Stimulated activated naive CD4-positive, alpha-beta T cell (primary cell): ENCODE measurements at regions not wholly inside any gene's neighbourhood (a gene's known extent, or its start where the extent isn't known, plus 50 kb on each side); places are given as distances from the start of the nearest gene placed in this dataset.
"Not testable (repeated sequence)": the region's sequence is repeated elsewhere in the genome, so short reads cannot be mapped to it uniquely, and the experiment has no call there.

Source experiments
- DNase-seq, 6 experiments: peaks; one replicate each; lab custom pipeline; 2025; lab: John Stamatoyannopoulos, UW

DNA sequence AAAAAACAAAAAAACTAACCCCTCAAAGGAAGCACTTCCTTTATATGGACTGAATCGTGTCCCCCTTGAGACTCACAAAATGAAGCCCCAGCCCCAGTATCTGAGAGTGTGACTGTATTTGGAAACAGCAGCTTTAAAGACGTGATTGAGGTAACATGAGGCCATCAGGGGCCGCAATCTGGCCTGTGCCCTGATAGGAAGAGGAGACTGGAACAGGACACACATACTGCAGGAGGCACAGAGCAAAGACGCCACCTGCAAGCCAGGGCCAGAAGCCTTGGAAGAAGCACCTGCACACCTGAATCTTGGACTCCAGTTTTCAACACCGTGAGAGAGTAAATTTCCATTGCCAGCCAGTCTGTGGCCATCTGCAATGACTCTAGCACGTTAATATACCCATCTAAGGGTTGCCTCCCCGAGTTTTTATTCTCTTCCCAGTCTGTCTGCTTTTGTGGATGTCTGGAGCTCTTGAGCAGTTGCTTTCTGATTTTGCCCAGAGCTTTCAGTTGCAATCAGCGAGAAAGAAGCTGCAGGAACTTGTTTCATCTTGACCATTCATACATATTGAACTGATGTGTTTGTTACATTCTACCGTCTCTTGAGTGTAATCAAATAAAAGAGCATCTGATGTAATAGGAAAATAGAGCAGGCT is 775.8 kb upstream of the TPTE start:
- DNase-seq = not testable (repeated sequence)

DNA sequence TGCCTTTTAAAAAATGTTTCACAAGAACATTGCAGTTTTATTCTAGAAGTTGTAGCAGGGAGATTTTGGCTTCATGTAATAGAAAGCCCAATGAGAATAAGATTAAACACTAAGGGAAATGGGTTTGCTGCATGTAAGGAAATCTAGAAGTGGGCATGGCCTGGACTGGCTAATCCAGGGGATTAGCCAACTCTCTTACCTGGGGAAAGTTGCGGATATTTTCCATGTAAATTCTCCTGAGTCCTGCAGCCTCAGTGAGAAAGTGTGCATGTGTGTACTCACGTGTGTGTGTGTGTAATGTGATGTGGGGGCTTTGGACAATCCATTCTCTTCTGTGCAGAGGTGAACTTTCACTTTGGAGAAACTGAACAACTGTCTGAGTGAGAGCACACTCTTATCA is 775.1 kb upstream of the TPTE start:
- not testable (repeated sequence) for DNase-seq

DNA sequence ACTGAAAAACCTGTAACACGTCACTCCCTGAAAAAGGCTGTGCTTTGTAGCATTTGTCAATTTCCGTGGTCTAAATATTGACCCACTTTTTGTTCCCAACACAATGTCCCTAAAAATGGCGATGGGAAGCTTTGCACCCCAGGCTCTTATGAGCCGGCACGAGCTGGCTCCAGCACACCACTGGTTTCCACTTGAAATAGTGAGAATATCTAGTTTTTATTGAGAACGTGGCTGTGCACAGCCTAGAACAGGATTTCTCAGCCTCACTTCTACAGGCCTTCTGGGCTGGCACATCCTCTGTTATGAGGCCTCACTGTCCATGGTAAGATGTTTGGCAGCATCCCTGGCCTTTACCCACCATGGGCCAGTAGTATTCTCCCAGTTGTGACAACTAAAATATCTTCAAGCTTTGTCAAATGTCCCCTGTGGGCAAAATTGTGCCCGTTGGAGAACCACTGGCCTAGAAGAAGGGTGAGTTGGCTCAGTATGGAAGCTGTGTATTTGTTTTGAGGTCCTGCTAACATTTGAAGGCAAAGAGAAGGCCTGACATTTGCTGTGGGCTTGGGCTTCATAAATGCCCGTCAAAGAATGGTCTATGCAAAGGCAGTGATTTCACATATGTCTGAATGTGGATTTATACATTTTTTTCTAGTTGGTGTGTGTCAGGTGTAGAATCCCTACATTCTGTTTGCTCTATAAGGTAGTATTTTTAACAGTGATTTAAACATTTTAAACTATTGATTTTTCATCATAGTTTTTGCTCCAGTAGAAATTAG is 774.4 kb upstream of the TPTE start:
- not testable (repeated sequence) for DNase-seq

DNA sequence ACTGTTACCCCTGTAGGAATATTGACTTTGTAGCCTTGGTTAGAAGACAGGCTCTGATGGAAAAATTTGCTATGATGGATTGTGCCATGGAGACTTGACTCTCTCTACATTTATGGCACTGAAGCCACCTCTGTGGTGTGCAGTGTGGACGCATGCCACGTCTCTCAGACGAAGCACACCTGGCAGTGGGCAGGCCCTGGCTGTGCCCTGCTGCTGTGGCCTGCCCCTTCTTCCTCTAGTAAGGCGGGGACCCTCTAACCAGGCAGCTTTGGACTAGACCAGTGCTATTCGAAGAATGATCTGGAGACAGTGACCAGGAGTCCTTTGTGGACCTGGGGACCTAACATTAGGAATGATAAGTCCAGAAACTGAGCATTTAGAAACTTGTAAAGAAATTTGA is 773.5 kb upstream of the TPTE start:
- not testable (repeated sequence) for DNase-seq

DNA sequence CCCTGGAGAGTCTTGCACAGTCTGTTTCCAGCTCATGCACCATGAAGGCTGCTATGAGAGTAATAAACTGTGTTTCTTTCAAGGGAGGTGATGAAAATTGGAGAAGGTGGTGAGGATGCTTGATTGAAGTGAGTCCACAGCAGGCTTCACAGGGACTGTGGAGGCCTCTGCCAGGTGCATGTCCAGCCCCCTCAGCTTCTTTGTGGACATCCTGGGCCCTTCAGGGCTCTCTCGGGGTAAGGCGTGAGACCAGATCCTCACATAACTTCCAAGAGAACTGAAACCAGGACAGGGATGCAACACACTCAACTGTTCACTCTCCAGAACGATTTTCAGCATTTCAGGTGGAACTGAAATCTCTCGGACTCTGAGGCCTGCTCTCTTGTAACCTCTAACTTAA is 772.9 kb upstream of the TPTE start:
- not testable (repeated sequence) for DNase-seq

DNA sequence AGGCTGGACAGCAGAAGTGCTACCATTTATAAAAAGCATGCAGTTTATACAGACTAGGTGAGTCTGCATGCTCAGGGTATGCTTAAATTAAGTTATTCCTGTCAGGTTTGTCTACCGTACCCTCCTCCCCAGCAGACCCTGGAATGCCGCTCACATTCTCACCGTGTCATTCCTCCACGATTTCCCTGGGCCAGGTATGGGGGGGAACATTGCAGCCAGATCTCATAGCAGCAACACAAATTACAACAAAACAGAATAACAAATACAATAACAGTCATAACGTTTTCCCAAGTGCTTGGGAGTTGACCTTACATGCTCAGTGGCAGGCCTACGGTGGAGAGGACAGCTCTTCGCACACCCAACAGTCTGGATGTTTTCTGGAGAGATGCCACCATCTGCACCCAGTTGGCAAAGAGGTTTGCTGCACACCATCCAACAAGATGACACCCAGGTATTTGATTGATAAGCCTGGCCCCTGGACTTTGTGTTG is 771.6 kb upstream of the TPTE start:
- not testable (repeated sequence) for DNase-seq

DNA sequence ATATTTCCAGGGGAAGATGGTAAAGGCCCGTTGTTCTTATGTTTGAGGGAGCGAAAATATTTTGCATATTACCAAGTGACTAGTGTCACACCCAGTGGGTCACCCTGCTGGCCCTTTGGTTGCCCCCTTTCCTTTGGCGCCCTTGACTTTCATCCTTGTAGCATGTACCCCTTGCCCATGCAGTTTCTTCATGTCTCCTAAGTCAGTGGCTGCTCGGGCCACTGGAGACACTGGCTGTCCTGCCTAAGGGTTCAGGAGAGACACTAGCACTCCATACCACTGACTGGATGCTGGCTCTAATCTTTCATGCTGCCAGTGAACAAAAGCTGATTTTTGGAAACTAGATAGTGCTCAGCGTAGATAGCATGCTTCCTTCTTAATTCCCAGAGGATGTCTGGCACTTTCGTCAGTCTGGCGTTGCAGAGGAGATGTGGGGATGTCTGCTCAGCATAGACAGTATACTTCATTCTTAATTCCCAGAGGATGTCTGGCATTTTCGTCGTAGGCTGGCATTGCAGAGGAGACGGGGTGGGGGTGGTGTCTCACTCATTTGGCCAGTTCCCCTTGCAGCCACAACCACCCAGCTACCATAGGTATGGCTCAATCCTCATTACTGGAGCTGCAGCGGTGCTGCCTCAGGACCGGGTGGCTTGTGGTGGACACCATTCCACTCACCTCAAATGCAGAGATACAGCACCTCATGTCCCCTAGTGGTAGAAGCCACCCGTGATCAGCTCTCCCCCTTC is 770.9 kb upstream of the TPTE start:
- DNase-seq = no peak

DNA sequence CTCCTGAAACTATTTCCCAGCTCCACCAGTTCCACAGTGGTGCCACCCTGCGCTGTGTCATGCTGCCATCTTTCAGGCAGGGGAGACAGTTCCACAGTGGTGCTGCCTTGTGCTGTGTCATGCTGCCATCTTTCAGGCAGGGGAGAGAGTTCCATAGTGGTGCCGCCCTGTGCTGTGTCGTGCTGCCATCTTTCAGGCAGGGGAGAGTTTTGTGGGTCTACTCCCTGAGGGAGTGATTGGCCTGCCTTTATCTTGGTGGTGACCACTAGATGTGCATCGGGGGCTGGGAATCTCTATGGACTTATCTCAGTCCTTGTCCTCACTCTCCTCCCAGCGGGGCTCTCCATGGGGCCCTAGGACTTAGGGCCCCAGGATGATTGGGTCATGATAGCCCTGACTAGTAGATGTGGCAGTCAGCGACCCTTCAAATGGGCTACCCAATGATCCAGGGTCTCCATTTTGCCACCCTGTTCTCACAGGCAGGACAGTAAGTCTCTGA is 770.2 kb upstream of the TPTE start:
- not testable (repeated sequence) for DNase-seq

DNA sequence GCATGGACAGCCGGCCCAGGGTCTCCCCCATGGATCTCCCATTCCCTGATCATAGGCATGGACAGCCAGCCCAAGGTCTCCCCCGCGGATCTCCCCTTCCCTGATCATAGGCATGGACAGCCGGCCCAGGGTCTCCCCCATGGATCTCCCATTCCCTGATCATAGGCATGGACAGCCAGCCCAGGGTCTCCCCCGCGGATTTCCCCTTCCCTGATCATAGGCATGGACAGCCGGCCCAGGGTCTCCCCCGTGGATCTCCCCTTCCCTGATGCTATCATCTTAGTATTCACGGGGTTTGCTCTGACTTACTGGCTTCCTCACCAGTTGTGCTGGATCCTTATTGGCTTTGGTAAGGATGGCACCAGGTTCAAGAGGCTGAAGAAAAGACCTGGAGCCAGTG is 769.4 kb upstream of the TPTE start:
- not testable (repeated sequence) for DNase-seq

DNA sequence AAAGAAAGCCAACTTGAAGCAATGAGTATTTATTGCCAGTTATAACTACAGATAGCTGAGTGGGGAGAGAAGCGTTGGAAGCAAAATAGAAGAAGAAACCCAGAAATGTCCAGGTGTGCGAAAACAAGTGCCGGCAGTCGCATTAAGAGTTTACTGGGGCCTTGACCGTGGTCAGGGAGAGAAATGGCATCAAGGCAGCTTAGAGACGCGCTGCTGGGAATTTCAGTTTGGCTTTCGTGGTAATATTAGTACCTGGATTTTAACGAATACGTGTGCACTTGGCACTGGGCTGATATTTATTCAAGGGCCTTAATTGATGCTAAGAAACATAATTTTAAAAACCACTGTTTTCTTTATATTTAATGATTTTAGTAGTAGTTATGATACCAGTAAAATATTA is 767.9 kb upstream of the TPTE start:
- not testable (repeated sequence) for DNase-seq

DNA sequence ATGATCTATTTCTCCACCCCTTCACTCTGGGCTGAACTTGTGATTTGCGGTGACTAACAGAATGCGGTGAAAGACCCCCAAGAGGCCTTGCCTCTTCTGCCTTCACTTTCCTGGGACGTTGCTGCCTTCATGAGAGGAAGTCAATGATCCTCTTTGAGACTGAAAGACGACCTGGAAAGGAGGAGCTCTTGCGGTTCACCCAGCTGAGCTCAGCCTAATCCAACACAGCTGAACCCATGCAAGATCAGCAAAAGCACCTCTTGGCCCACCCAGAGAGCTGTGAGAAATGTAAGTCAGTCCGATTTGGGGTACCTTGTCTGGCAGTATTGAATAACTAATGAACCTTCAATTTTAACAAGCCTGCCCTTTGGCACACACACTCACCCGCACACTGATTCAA is 767.4 kb upstream of the TPTE start:
- DNase-seq = no peak

DNA sequence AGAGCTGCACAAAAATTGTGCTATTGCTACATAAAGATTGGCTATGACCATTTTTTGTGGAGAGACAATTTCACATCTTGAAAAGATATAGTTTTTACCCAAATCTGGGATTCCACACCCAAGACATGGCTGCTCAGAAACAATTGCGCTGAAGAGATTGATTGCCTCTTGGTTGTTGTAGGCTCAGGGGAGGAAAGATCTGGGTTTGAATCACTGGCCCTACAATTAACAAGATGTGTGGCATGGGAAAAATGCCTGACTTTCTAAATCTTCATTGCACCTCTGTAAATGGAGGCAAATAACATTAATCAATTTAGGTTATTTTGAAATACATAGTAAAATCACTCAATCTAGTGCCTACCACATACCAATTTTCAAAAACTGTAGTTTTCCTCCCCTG is 766.9 kb upstream of the TPTE start:
- not testable (repeated sequence) for DNase-seq

DNA sequence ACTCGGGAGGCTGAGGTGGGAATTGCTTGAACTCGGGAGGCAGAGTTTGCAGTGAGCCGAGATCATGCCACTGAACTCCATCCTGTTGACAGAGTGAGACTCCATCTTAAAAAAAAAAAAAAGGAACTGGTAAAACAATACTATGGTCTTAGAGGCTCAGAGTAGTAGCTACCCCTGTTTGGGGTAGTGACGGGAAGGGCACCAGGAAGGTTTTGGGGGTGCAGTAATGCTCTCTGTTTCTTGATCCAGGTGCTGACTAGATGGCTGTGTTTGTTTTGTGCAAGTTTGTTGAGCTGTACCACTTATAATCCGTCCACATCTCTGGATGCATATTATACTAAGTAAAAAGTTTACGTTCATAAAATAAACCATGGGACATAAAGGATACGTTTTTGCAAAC is 765.8 kb upstream of the TPTE start:
- DNase-seq = no peak

DNA sequence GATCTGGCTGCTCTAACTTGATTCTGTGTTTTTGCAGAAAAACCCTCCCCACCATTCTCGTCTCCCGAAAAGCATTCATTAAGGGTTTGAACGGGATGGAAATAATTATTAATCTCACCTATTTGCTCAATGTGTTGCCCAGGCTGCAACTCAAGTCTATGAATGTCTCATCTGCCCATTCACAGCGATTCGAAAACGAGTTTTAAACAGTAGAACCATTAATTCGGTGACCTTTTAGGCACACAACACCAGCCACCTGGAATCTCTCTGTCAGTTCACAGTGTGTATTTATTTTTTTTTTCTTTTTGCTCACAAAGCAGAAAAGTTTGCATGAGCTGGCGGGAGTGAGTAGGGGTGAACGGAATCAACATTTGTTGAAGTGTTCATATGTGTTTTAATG is 764.7 kb upstream of the TPTE start:
- no peak for DNase-seq

DNA sequence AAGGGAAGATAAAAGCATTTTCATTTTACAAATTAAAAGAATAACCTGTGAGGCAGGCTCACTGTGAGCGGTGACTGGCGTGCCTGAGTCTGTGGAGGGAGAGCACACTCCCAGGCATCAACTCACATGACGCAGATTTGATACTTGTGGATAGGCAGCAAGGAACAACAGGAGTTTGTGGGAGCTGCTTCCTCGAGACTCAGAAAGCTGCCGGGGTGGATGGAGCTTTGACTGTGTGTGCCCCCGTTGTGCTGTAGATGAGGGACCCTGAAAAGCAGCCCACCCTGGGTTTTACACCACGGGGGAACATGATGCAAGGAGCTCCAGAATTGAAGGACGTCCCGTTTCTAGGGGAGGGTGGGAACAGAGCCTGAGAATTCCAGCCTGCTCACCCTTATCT is 764.3 kb upstream of the TPTE start:
- not testable (repeated sequence) for DNase-seq

DNA sequence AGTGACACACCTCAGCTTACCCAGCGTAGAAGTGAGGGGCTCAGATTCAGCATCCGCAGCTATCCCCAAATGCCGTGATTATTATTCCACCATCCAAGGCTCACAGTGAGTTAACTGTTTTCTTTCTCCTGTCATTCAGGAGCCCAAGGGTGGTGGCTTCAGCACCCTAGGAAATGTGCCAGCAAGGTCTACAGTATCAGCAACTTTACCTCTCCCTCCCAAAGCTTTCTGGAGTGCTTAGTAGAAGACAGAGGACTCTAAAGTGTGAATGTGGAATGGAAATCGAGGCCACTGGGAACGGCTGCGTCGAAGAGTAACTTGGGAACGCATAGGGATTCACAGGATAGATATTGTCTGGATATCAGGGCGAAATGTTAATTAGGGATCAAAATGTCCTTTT is 763.8 kb upstream of the TPTE start:
- not testable (repeated sequence) for DNase-seq

DNA sequence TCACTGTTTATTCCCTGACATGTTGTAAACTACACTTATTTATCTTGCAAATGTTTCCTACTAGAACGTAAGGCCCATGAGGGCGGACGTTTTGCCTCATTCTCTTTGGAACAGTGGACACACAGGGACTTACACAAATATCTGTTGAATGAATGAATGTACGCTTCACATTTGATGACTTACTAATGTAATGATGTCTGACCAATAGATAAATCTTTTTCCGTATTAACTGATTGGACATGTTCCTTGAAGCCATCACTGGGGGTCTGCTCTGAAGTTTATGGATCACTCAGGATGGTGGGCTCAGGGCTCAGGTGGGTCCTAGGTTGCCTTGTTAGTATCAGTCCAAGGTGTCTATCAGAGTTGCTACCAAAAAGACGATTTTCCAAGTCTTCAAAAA is 763.2 kb upstream of the TPTE start:
- no peak for DNase-seq

DNA sequence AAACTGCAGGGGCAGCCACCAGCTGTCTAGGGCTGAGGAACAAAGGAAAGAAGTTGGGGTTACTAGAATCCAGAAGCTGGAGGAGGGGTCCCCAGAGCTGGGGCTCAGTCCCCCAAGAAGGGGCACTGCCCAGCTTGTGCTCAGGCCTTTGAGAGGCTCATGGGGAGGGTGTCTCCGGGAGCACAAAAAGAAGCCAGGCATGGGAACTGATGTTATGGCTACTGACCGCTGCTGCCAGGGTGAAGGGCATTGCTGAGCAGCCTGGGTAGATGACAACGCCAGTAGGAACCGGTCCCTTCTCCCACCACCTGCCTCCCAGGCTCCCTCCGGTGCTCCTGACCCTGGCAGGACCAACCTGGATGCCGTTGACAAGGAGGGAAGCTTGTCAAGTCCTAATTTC is 762.5 kb upstream of the TPTE start:
- DNase-seq = no peak

DNA sequence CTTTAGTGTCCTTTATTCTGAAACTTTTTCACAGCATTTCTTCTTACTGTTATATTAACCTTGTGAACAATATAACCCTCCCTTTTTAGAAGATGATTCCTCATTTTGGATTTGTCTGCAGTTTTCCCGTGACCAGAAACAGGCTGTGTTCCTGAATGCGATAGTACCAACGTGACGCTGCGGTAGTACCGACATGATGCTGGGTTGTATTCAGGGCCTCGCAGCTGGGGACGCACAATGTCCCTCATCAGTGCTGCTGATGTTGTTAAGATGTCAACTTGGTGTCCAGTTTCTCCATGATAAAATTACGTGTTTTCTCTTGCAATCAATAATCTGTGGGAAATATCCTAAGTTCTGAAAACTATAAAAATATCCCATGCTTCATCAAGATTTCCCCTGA is 761.4 kb upstream of the TPTE start:
- DNase-seq = no peak

DNA sequence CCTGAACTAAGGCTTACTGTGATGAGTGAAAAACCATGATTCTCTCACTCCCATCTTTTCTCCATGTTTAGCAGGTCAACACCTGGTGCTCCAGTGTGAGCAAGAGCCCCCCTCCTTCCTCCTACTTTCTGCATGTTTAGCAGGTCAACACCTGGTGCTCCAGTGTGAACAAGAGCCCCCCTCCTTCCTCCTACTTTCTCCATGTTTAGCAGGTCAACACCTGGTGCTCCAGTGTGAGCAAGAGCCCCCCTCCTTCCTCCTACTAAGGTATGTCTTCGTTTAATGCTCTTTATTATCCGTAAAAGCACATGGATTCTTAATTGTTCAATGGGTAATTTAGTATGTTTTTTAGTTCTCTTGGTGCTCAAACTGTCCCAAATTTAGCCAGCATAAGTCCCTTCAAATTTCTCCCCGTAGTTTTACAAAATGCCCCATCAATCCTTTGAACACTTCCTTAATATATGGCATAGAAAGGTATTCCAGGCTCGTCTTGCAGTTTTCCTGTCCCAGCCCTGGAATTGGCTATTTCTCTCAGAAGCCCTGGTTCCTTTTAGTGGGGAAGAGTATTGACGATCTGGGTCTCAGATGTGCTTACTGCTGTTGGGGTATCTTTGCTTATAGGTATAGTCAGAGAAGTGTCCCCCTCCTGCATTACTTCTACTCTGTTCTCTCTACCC is 760.8 kb upstream of the TPTE start:
- no peak for DNase-seq

DNA sequence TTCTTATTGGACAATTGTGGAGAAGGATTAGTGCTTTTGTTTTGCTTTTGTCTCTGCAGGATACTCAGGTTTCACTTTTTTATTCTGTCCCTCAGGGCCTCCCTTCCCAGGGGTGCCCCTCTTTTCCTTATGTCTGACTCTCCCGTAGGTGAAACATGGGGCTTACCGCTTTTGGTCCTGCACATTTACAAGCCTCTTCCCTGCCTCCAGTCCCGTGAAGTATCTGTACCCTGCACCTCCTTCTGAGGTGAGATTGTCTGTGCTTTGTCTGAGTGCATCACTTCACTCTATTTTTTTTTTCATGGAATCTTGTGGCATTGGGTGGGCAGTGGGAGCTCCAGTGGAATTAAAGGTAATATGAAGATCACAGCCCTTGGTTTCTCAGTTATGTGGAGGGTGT is 758.1 kb upstream of the TPTE start:
- DNase-seq = no peak

DNA sequence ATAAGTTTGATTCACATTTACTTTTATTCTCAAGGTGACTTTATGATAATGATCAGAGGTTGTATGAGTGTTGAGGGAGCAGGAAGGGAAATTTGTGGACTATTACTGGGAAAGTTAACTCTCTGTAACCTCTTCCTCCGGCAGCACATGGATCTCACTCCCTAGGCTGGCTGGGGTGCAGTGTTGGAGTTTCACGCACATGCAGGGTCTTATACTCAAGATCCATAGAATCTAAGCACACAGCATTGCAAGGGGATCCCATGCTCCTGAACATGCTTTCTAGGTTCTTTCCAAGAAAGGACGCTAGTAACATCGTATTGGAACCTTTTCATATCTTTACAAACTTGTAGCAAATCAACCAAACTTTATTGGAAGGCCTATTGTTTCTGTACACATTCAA is 757.6 kb upstream of the TPTE start:
- no peak for DNase-seq
